OCI-LY7 (cell line): ENCODE measurements at regions not wholly inside any gene's neighbourhood (a gene's known extent, or its start where the extent isn't known, plus 50 kb on each side); places are given as distances from the start of the nearest gene placed in this dataset.

Source experiments
- CTCF ChIP-seq: fragments of 200-600 bp; sonication (generic); conservative IDR thresholded peaks from 2 replicates; pipeline ENCODE4 v1.5.1; 2014; ENCODE audit warnings: mild to moderate bottlenecking, antibody characterized with exemption, low read length, moderate library complexity, mixed read lengths
- EZH2phosphoT487 ChIP-seq: fragments of 200-600 bp; sonication (generic); IDR thresholded peaks from 2 replicates; pipeline ENCODE4 v1.6.1; 2018; ENCODE audit warnings: low read depth, borderline replicate concordance, mild to moderate bottlenecking, mixed run types, antibody characterized with exemption, low read length, moderate library complexity, mixed read lengths

GRCh38 chr7:67599331-67600062, 602.9 kb downstream of the TYW1 start:
- TF ChIP-seq CTCF, result no peak
- no peak for TF ChIP-seq EZH2phosphoT487
